HUES64 (cell line): ENCODE measurements at regions not wholly inside any gene's neighbourhood (a gene's known extent, or its start where the extent isn't known, plus 50 kb on each side); places are given as distances from the start of the nearest gene placed in this dataset.

Experiments
- H3K27ac ChIP-seq: 2 replicates; pipeline ENCODE4 v1.7.0; 2013; ENCODE audit warnings: low read depth, low read length, inconsistent platforms
- H3K27me3 ChIP-seq: 2 replicates; pipeline ENCODE4 v1.6.1; 2013; ENCODE audit warnings: mild to moderate bottlenecking, low read length; ENCODE audit not compliant: insufficient read depth
- H3K36me3 ChIP-seq: 2 replicates; pipeline ENCODE4 v1.6.1; 2013; ENCODE audit warnings: mild to moderate bottlenecking, low read length; ENCODE audit not compliant: insufficient read depth
- H3K4me1 ChIP-seq: 2 replicates; pipeline ENCODE4 v1.6.1; 2013; ENCODE audit warnings: mild to moderate bottlenecking, low read length, moderate library complexity; ENCODE audit not compliant: insufficient read depth
- H3K4me3 ChIP-seq: 2 replicates; pipeline ENCODE4 v1.5.1; 2013; ENCODE audit warnings: mild to moderate bottlenecking, low read length, moderate library complexity
- H3K9ac ChIP-seq: 2 replicates; pipeline ENCODE4 v1.6.1; 2013; ENCODE audit warnings: mild to moderate bottlenecking, low read depth, low read length
- H3K9me3 ChIP-seq: 2 replicates; pipeline ENCODE4 v1.6.1; 2013; ENCODE audit warnings: low read depth, low read length; ENCODE audit not compliant: insufficient read depth
- WGBS: fragments of 150-250, 120-280 bp; methylation state at CpG from one replicate; pipeline ENCODE4 v1.1.7; 2013; ENCODE audit warnings: missing lambda C conversion rate; 5-methylcytosine and 5-hydroxymethylcytosine counted together

DNA sequence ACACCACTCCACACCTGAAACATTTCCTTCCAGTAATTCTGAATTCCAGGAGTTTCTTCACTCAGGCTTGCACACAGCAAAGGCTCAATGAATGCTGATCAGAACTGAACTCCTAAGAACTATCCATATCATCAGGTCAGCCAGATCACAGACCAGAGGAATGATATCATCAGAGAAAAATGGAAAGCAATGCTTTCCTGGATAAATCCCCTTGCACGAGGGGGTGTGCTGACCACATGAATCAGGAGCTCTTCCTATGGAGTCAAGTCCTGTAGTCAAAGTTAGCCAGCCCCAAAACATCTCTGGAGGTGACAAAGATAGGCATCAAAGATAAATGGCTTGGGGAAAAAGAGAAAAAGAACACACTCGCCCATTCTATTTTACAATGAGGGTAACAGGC, 83.8 kb upstream of the ACVR2A start:
- Histone ChIP-seq H3K9ac (no peak overlapping the region), H3K36me3 (no peaks in the 10 kb centered on the region), H3K4me1 (peaks cover 19% of the 10 kb centered on the region), H3K9me3 (peaks cover 20% of the 10 kb centered on the region), H3K27ac (no peak overlapping the region), H3K27me3 (no peaks in the 10 kb centered on the region), H3K4me3 (no peak overlapping the region)
- 93% methylated on average over 2 of the region's 2 CpGs for WGBS

GRCh38 chr2:147759536-147759935, 85.3 kb upstream of the ACVR2A start:
- peaks cover 7% of the 10 kb centered on the region; the same call in 1 of the 2 replicates for H3K9me3 ChIP-seq
- no peaks in the 10 kb centered on the region for H3K36me3 ChIP-seq
- H3K4me3 ChIP-seq = no peak overlapping the region
- WGBS = 94% methylated on average over 3 of the region's 3 CpGs
- H3K9ac ChIP-seq = no peak overlapping the region
- no peak overlapping the region for H3K27ac ChIP-seq
- peaks cover 21% of the 10 kb centered on the region for H3K4me1 ChIP-seq
- H3K27me3 ChIP-seq = no peaks in the 10 kb centered on the region

GRCh38 chr2:147758821-147759220, 86.0 kb upstream of the ACVR2A start:
- H3K27me3 ChIP-seq = no peaks in the 10 kb centered on the region
- no peak overlapping the region for H3K27ac ChIP-seq
- H3K4me1 ChIP-seq = peaks cover 21% of the 10 kb centered on the region
- H3K4me3 ChIP-seq = no peak overlapping the region
- H3K9ac ChIP-seq = no peak overlapping the region
- peaks cover 2% of the 10 kb centered on the region; the same call in 1 of the 2 replicates for H3K9me3 ChIP-seq
- 91% methylated on average over 2 of the region's 2 CpGs for WGBS
- H3K36me3 ChIP-seq = no peaks in the 10 kb centered on the region

DNA sequence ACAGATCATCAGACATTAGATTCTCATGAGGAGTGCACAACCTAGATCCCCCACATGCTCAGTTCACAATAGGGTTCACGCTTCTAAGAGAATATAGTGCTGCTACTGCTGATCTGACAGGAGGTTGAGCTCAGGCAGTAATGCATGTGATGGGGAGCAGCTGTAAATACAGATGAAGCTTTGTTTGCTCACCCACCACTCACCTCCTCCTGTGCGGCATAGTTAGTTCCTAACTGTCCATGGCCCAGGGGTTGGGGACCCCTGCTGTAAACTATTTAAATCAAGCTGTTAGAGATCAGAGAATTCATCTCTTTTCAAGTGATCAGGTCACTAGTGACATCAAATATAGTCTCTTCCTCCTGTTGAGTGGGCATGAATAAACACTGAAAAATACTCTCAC, 88.8 kb upstream of the ACVR2A start:
- Histone ChIP-seq H3K4me3 (no peak overlapping the region), H3K4me1 (peaks cover 21% of the 10 kb centered on the region), H3K9me3 (no peaks in the 10 kb centered on the region), H3K36me3 (no peaks in the 10 kb centered on the region), H3K27me3 (no peaks in the 10 kb centered on the region), H3K9ac (no peak overlapping the region), H3K27ac (no peak overlapping the region)
- 57% methylated on average over 2 of the region's 2 CpGs for WGBS

GRCh38 chr2:147740211-147740927, 104.5 kb upstream of the ACVR2A start:
- Histone ChIP-seq H3K9ac (no peak overlapping the region), H3K36me3 (no peaks in the 10 kb centered on the region), H3K9me3 (no peaks in the 10 kb centered on the region), H3K27me3 (no peaks in the 10 kb centered on the region), H3K4me1 (peaks cover 5% of the 10 kb centered on the region; the same call in 1 of the 2 replicates), H3K4me3 (no peak overlapping the region), H3K27ac (no peak overlapping the region)
- 84% methylated on average over 2 of the region's 2 CpGs for WGBS

DNA sequence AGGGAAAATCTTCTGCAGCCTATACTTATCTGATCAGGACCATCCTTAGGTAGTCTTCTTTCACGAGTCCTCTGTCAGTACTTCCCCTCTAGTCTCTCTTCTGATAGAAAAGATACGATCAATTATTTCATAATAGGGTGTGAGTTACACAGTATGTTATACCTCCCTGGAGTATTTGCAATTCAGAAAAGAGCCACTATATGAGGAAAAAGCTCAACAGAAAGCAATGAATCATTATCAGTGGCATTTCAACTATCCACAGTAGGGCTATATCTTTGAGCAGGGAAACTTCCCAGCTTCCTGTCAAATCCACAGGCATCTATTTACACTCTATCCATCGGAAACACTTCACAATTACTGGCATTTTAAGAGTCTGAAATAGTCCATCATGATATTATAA, 105.3 kb upstream of the ACVR2A start:
- H3K9ac ChIP-seq = no peak overlapping the region
- no peaks in the 10 kb centered on the region for H3K9me3 ChIP-seq
- H3K4me1 ChIP-seq = peaks cover 5% of the 10 kb centered on the region; the same call in 1 of the 2 replicates
- no peaks in the 10 kb centered on the region for H3K27me3 ChIP-seq
- no peak overlapping the region for H3K4me3 ChIP-seq
- WGBS = 82% methylated on average over 3 of the region's 3 CpGs
- H3K36me3 ChIP-seq = no peaks in the 10 kb centered on the region
- H3K27ac ChIP-seq = no peak overlapping the region

DNA sequence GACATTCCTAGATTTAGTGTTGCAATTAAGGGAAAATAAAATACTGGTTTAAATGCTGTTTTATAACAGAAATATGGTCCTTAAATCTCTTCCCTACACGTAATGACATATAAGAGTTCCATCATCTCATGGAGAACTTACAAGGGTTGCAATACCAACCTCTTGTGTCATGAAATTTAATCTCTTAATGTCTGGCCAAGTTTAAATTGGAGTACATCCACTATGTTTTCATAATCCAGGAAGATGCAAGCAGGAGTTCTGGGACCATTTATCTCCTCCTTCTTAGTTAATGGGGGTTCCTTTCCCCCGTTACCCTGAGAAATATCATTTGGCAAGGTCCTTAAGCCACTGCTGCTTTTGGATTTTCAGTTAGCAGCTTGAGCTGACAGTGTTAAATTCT, 126.0 kb upstream of the ACVR2A start:
- Histone ChIP-seq H3K27me3 (no peaks in the 10 kb centered on the region), H3K36me3 (no peaks in the 10 kb centered on the region), H3K9me3 (no peaks in the 10 kb centered on the region), H3K4me1 (peaks cover 9% of the 10 kb centered on the region), H3K4me3 (no peak overlapping the region), H3K9ac (no peak overlapping the region), H3K27ac (no peak overlapping the region)
- 100% methylated on average over 2 of the region's 2 CpGs for WGBS

- H3K9me3 ChIP-seq = no peaks in the 10 kb centered on the region
- H3K9ac ChIP-seq = no peak overlapping the region
- no peaks in the 10 kb centered on the region for H3K27me3 ChIP-seq
- H3K36me3 ChIP-seq = no peaks in the 10 kb centered on the region
- H3K4me1 ChIP-seq = no peaks in the 10 kb centered on the region
- no peak overlapping the region for H3K4me3 ChIP-seq
- no peak overlapping the region for H3K27ac ChIP-seq
Observed at GRCh38 chr2:147716906-147717305, 127.9 kb upstream of the ACVR2A start.

DNA sequence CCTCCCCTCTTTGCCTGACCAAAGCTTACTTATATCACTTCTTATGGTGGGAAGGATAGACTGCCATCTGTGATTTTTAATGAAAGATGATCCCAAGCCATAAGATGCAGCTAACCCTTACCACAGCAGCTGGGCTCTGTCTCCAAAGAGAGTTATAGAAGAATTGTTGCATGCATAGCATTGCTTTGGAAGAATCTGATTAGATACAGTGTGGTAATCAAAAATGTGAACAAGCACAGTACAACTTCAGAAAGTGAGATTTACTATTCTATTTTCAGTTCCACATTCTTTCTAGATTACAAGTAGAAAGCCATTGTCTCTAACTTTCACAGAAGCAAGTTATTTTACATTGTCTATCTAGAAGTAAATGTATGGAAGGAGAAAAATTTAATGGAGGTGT, 129.0 kb upstream of the ACVR2A start:
- Histone ChIP-seq H3K4me3 (no peak overlapping the region), H3K9ac (no peak overlapping the region), H3K27me3 (no peaks in the 10 kb centered on the region), H3K9me3 (no peaks in the 10 kb centered on the region), H3K4me1 (no peaks in the 10 kb centered on the region), H3K27ac (no peak overlapping the region), H3K36me3 (no peaks in the 10 kb centered on the region)

GRCh38 chr2:147714582-147714981, 130.2 kb upstream of the ACVR2A start:
- no peaks in the 10 kb centered on the region for H3K9me3 ChIP-seq
- no peaks in the 10 kb centered on the region for H3K36me3 ChIP-seq
- no peak overlapping the region for H3K27ac ChIP-seq
- no peaks in the 10 kb centered on the region for H3K4me1 ChIP-seq
- WGBS = 88% methylated on average over 2 of the region's 3 CpGs
- no peak overlapping the region for H3K9ac ChIP-seq
- no peaks in the 10 kb centered on the region for H3K27me3 ChIP-seq
- H3K4me3 ChIP-seq = no peak overlapping the region

- Histone ChIP-seq H3K4me3 (no peak overlapping the region), H3K9ac (no peak overlapping the region), H3K36me3 (no peaks in the 10 kb centered on the region), H3K9me3 (no peaks in the 10 kb centered on the region), H3K27ac (no peak overlapping the region), H3K4me1 (no peaks in the 10 kb centered on the region), H3K27me3 (no peaks in the 10 kb centered on the region)
Observed at GRCh38 chr2:147713349-147713748, 131.5 kb upstream of the ACVR2A start.

GRCh38 chr2:147712051-147712450, 132.8 kb upstream of the ACVR2A start:
- Histone ChIP-seq H3K27me3 (no peaks in the 10 kb centered on the region), H3K27ac (no peak overlapping the region), H3K4me1 (no peaks in the 10 kb centered on the region), H3K4me3 (no peak overlapping the region), H3K9me3 (no peaks in the 10 kb centered on the region), H3K36me3 (no peaks in the 10 kb centered on the region), H3K9ac (no peak overlapping the region)
- 100% methylated on average over 2 of the region's 2 CpGs for WGBS
